Fibroblast of peridontal ligament (primary cell): ENCODE measurements at regions not wholly inside any gene's neighbourhood (a gene's known extent, or its start where the extent isn't known, plus 50 kb on each side); places are given as distances from the start of the nearest gene placed in this dataset.
"Not testable (repeated sequence)": the region's sequence is repeated elsewhere in the genome, so short reads cannot be mapped to it uniquely, and the experiment has no call there.

Experiments used
- DNase-seq: peaks from one replicate; pipeline ENCODE4 v3.0.0-alpha.2; 2010; ENCODE audit errors: extremely low read depth

DNA sequence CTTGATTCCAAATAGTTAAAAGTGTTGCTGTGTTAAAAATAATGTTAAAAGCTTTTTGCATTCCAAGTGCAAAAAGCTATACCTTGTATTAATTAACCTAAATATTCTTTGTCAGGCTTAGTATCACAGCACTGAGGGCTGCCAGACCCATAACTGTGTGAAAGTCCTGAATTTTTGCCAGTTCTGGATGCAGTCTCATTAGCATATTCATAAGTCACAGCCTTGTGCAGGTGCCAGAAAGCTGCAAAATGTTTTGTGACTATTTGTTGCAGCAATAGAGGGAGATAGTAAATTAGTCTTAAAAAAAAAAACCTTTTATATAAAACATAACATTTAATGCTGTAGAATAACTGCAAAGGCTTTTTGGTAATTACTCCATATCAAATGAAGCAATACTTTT is 56.6 kb downstream of the SLITRK1 start:
- DNase-seq = no peak

DNA sequence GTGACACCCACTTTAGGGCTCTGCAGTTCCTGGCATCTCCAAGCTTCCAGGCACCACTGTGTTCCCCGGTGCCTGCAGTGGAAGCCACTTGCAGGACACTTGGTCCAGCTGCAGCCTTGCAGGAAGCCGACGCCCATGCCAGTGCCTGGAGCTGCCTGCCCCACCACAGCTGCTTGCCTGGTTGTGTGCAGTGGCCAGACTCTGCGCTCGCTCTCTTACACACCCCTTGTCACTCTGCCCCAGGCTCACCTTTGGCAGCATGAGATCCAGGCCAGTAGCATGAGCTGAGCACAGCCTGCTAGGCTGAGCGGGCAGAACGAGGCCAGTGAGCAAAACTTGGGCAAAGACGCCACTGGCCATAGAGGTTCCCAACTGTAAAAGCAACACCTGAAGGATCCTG is 57.7 kb downstream of the SLITRK1 start:
- DNase-seq = no peak

DNA sequence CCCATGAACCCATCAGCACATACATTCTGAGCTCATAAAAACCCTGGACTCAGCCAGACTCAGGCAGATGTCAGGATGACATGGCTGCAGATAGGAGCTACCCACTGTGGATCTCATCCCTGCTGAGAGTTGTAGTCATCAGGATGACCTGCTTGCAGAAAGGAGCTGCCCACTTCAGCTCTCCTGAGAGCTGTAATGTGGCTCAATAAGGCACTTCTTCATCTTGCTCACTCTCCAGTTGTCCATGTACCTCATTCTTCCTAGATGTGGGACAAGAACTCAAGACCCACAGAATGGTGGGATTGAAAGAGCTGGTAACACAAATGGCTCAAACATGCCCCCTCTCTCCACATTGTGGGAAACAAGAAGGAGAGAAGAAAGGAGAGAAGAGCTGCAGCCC is 58.2 kb downstream of the SLITRK1 start:
- no peak for DNase-seq

- peak; percentile 48 for DNase-seq
Observed at GRCh38 chr13:83819611-83820010, 62.7 kb downstream of the SLITRK1 start.

GRCh38 chr13:83819156-83819555 is 63.1 kb downstream of the SLITRK1 start:
- peak; percentile 5 for DNase-seq

- no peak for DNase-seq
Observed at GRCh38 chr13:83816081-83816480, 66.2 kb downstream of the SLITRK1 start.

DNA sequence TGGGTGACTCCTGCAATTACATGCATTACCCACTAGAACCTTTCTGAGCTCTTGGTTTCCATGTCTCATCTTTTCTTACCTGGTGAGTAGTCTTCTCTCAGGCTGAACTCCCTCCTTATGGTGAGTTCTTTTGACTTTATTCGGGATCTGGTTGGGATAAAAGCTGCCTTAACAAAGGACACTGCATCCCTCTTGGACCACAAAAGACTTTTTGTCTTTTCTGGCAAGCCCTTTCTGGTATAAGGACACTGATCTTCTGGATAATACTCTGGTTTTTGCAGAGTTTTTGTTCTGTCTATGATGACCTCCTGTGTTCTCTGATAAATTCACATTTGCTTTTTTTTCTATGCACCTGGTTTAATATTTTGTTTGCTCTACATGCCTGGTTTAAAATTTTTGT is 66.7 kb downstream of the SLITRK1 start:
- DNase-seq = no peak

GRCh38 chr13:83810136-83810535 is 72.1 kb downstream of the SLITRK1 start:
- no peak for DNase-seq

DNA sequence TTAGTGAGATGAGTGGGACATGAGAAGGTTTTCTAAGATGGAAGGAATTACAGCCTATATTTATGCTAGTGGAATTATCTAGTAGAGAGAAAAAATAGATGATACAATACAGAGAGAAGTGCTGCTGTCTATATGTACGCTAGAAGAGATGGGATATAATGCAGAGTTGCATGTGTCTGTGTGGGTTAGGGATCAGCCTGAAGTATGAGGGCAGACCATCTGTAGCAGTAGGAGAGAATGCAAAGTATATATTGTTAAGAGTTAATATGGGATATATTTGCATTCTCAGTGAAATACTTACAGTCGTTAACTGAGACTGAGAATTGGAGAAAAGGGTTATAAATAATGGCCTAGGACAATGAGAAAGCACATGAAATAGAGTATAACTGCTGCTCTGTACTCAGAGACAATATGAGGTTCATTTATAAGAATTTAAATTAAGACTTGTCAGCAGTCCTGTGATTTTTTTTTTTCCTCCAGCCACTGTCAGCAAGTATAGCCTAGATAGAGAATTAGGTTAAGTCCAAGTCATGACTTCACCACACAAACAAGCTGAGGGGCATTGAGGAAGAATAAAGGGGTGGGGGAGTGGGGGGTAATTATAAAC is 77.8 kb downstream of the SLITRK1 start:
- DNase-seq = no peak

DNA sequence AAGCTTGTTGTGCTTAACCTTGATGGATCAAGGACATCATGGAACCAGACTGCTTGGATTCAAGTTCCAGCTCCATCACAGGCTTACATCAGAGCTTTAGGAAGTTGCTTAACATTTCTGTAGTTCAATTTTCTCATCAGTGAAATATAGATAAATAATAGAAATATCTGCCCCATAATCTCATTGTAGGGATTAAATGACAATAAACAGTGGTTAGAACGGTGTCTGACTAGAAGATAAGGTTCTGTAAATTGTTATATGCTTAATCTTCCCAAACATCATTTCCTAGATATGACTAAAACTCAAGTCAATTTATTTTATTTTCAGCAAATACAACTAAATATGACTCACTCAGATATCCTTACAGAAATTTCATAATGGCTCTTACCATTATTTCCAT is 83.5 kb downstream of the SLITRK1 start:
- peak; percentile 56 for DNase-seq

GRCh38 chr13:83796364-83796763 is 85.9 kb downstream of the SLITRK1 start:
- no peak for DNase-seq

GRCh38 chr13:83794583-83794982 is 87.7 kb downstream of the SLITRK1 start:
- no peak for DNase-seq

- no peak for DNase-seq
Observed at GRCh38 chr13:83780227-83780626, 102.0 kb downstream of the SLITRK1 start.

GRCh38 chr13:83773961-83774360 is 108.3 kb downstream of the SLITRK1 start:
- peak; percentile 52 for DNase-seq

- no peak for DNase-seq
Observed at GRCh38 chr13:83765796-83766195, 116.5 kb downstream of the SLITRK1 start.

DNA sequence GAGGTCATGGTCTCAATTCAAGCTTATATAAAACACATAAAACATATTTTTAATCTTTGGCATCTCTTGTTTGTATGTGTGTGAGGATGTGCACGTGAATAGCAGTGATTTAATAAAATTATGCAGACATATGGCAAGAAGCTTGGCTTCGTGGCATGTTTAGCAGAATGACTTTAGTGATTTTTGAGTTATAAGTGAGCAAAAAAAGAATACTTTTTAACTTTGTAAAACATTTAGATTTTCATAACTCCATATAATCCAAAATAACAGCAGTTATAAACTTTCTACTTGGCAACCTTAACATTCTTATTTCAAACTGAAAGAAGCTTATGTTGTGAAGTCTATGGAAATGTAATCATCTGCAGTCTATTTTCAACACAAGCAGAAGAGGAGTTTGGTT is 120.6 kb downstream of the SLITRK1 start:
- no peak for DNase-seq

- DNase-seq = not testable (repeated sequence)
Observed at GRCh38 chr13:83755210-83755609, 127.1 kb downstream of the SLITRK1 start.

GRCh38 chr13:83753912-83754624 is 128.2 kb downstream of the SLITRK1 start:
- DNase-seq = no peak

DNA sequence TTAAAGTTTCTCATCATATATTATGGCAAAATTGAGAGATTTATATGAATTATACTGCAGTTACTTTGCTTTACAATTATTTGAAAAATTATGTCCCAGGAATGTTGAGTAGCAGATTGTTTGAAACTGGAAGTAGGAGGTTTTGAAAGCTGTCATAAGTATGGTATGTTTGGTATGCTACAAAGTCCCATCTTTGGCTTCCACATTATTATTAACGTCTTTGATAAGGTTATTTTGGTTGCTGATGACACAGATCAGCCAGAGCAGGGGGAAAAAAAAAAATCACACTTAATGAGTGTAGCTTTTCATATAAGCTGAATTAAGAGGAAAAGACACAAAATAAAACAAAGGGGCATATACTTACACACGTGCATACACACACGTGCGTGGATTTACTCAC is 130.1 kb downstream of the SLITRK1 start:
- DNase-seq = peak; percentile 38

DNA sequence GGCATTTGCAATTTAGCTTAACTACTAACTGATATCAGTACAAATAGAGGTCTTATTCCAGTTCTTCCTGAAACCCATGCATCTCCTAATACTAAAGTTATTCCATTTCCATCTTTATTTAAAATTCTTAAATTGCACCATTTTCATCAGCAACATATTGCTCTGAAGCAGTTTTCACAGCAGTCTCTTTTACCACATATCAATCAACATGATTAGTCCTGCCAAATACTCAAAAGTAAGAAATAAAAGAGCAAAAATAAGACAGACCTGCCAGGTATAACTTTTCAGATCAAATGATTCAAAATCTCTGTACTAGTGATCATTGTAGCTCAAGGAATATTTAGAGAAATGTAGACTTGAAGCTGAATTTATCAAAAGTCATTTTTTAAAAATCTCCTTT is 141.7 kb downstream of the SLITRK1 start:
- no peak for DNase-seq

- no peak for DNase-seq
Observed at GRCh38 chr13:83738407-83738806, 143.9 kb downstream of the SLITRK1 start.

GRCh38 chr13:83733293-83733692 is 149.0 kb downstream of the SLITRK1 start:
- DNase-seq = no peak

DNA sequence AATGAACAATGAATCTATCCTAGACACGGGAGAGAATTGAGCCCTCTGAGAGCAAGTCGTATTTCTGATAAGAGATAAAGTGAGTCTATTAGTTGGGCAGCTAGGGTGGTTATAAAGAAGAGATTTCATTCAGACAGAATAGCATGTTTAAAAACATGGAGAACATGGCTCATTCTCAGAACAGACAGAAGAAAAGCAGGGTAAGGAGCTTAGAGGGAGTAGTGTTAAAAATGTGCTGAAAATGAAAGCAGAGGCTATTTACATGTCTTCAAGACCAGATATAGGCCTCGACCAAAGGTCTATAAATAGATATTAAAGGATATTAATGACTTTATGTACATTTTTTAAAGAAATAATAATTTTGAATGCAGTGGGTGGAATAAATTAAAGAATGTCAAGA is 149.5 kb downstream of the SLITRK1 start:
- no peak for DNase-seq

DNA sequence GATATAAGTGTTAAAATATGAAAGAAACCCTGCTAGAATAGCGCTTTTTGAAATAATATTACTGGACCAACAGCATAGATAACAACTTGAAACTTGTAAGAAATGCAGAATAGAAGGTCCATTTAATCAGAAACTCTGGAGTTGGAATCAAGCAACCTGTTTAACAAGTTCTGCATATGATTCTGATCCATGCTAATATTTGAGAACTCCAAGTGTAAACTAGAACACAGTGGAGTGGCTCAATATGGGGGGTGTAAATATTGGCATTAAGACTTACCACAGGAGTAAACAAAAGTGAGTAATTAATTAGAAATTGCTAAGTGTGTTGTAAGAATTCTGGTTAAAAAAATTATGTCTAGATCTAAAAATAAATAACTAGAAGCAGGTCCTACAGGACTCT is 151.2 kb downstream of the SLITRK1 start:
- no peak for DNase-seq
